WERI-Rb-1 (cell line): ENCODE measurements at regions not wholly inside any gene's neighbourhood (a gene's known extent, or its start where the extent isn't known, plus 50 kb on each side); places are given as distances from the start of the nearest gene placed in this dataset.

Experiments
- DNase-seq: peaks from one replicate; pipeline ENCODE4 v3.0.0-alpha.2; 2020
- H3K27ac ChIP-seq: fragments of 250-450 bp; sonication (Bioruptor Pico); 2 replicates; pipeline ENCODE4 v1.5.1; 2020; ENCODE audit warnings: mild to moderate bottlenecking, moderate library complexity
- H3K27me3 ChIP-seq: fragments of 250-450 bp; sonication (Bioruptor Pico); 2 replicates; pipeline ENCODE4 v1.5.1; 2021; ENCODE audit warnings: mild to moderate bottlenecking, low read depth, moderate library complexity; ENCODE audit not compliant: insufficient read depth, severe bottlenecking
- H3K36me3 ChIP-seq: fragments of 250-450 bp; sonication (Bioruptor Pico); 2 replicates; pipeline ENCODE4 v1.5.1; 2020; ENCODE audit warnings: mild to moderate bottlenecking, moderate library complexity
- H3K4me3 ChIP-seq: 2 replicates; pipeline ENCODE4 v1.5.1; 2011; ENCODE audit warnings: low read depth, mild to moderate bottlenecking, control low read depth, low read length
- H3K9me3 ChIP-seq: fragments of 250-450 bp; sonication (Bioruptor Pico); 2 replicates; pipeline ENCODE4 v1.5.1; 2021; ENCODE audit warnings: mild to moderate bottlenecking, moderate library complexity; ENCODE audit not compliant: severe bottlenecking
- CTCF ChIP-seq: IDR thresholded peaks from 2 replicates; pipeline ENCODE4 v1.5.1; 2011; ENCODE audit warnings: low read depth, mild to moderate bottlenecking, control low read depth, inconsistent platforms, low read length

DNA sequence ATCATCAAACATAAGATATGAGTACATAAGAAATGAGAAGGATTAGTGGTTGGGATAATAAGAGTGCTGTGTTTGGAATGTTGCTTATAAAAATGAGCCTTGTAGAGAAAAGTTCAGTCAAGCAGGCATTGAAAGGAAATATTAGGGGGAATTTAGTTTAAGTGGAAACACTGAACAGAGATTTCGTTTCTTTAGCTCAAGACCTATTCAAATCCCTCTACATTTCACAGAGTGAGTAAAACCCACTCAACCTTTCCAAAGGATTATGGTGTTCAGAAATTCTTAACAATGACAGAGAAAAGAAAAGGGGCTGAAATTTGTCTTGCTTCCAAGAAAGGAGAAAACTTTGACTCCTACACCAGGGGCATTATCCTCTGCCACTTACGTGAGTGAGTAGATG lies 1072.4 kb upstream of the LCORL start:
- TF ChIP-seq CTCF: no peak
- Histone ChIP-seq H3K9me3 (no peaks in the 10 kb centered on the region), H3K4me3 (no peak overlapping the region), H3K27ac (no peak overlapping the region), H3K27me3 (peaks cover 11% of the 10 kb centered on the region), H3K36me3 (no peaks in the 10 kb centered on the region)
- no peak for DNase-seq

DNA sequence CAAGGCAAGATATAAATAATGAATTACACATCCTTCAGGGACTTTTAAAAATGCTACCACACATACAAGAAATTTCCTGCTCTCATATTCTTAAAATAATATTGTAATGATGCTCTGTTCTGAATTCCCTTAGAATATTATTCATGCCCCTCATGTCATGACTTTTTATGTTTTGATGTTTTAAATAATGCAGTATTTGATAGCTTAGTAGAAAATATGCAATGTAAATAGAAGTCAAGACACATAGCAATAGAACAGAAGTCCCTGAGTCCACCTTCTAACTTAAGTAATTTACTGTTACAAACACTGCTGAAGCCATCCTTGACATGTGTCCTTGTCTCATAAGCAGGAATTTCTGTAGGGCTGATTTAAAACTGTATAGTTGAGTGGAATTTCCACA lies 1071.2 kb upstream of the LCORL start:
- DNase-seq: no peak
- TF ChIP-seq CTCF: no peak
- H3K4me3 ChIP-seq: no peak overlapping the region
- H3K36me3 ChIP-seq: no peaks in the 10 kb centered on the region
- peaks cover 10% of the 10 kb centered on the region for H3K27me3 ChIP-seq
- no peaks in the 10 kb centered on the region for H3K9me3 ChIP-seq
- H3K27ac ChIP-seq: no peak overlapping the region

DNA sequence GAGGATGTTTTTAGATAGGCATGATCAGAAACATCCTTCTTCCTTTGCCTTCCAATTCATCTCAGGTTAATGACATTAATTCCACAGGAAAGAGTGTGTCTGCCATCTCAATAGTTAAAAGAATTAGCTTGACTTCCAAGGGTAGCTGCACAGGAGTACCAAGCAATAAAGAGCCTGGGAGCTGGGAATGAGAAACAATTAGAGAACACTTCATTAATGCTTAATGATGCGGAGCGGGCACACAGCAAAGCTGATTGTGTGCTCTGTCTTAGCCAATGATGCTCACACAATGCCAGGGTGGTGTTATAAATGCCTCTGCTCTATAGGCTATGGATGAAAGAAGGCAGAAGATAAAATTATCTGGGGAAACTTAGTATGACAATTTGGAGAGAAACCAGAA lies 1052.5 kb upstream of the LCORL start:
- no peak for DNase-seq
- Histone ChIP-seq H3K36me3 (no peaks in the 10 kb centered on the region), H3K27ac (no peak overlapping the region), H3K27me3 (no peaks in the 10 kb centered on the region), H3K9me3 (no peaks in the 10 kb centered on the region), H3K4me3 (no peak overlapping the region)
- TF ChIP-seq CTCF: no peak

GRCh38 chr4:19063662-19064061 lies 1042.1 kb upstream of the LCORL start:
- Histone ChIP-seq H3K36me3 (no peaks in the 10 kb centered on the region), H3K4me3 (no peak overlapping the region), H3K9me3 (peaks cover 6% of the 10 kb centered on the region), H3K27me3 (no peaks in the 10 kb centered on the region), H3K27ac (no peak overlapping the region)
- no peak for TF ChIP-seq CTCF
- no peak for DNase-seq

- Histone ChIP-seq H3K27ac (no peak overlapping the region), H3K36me3 (no peaks in the 10 kb centered on the region), H3K9me3 (no peaks in the 10 kb centered on the region), H3K4me3 (no peak overlapping the region), H3K27me3 (no peaks in the 10 kb centered on the region)
- DNase-seq: no peak
- no peak for TF ChIP-seq CTCF
Observed at GRCh38 chr4:19054916-19055315, 1033.4 kb upstream of the LCORL start.

- Histone ChIP-seq H3K9me3 (no peaks in the 10 kb centered on the region), H3K27me3 (no peaks in the 10 kb centered on the region), H3K36me3 (no peaks in the 10 kb centered on the region), H3K27ac (no peak overlapping the region), H3K4me3 (no peak overlapping the region)
- no peak for TF ChIP-seq CTCF
- no peak for DNase-seq
Observed at GRCh38 chr4:19051831-19052230, 1030.3 kb upstream of the LCORL start.
